ENCODE measurements at regions not wholly inside any gene's neighbourhood (a gene's known extent, or its start where the extent isn't known, plus 50 kb on each side); places are given as distances from the start of the nearest gene placed in this dataset.

DNA sequence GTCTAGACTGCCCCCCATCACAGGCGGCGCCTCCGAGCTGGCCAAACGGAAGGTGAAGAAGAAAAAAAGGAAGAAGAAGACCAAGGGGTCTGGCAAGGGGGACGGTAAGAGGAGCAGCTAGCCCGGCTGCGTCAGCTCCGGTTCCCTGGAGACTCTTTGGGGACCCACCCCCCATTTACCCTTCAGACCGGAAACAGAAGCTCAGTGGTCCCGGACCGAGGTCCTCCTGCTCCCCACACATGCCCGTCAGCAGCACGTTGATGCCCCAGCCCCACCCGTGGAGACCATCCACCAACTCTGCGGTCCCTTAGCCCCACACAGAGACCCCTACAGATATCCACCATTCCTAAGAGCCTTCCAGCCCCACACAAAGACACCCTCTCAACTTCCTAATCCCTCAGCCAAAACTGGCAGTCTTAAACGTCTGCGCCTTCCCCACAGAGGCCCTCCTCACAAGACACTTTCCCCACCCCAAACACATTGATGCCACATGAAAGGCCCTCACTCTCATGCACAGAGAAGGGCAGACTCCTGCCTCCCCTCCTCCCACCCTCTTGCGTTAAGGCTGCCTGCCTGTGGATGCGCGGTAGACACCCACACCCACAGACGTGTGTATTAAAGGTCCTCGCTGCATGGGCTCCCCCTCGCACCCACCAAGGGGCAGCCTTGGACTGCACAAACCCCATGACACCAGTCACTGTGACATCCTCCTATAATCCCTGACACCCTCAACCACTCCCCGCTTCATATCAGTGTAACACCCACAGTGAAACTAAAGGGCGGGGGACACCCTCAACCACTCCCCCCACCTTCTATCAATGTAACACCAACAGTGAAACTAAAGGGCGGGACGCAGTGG, 58.2 kb upstream of the RPH3AL start:
- Mint-ChIP-seq H3K27ac (peak overlapping the region; percentile 89), H3K27me3 (no peaks in the 10 kb centered on the region), H3K36me3 (peaks cover 32% of the 10 kb centered on the region), H3K9me3 (no peaks in the 10 kb centered on the region), H3K4me3 (peak overlapping the region; percentile 90), H3K4me1 (peaks cover 49% of the 10 kb centered on the region)
- POLR2A ChIA-PET: interaction anchor here (1.0 to 1.9 kb wide), 3 partner anchors 79 to 586 kb away, joined by 3 to 8 read pairs (median 4); partner anchors contain the start of gene TIMM22
- peak; percentile 58 for ATAC-seq (ENCODE audit: low read depth)
- DNase-seq: peak; percentile 70

DNA sequence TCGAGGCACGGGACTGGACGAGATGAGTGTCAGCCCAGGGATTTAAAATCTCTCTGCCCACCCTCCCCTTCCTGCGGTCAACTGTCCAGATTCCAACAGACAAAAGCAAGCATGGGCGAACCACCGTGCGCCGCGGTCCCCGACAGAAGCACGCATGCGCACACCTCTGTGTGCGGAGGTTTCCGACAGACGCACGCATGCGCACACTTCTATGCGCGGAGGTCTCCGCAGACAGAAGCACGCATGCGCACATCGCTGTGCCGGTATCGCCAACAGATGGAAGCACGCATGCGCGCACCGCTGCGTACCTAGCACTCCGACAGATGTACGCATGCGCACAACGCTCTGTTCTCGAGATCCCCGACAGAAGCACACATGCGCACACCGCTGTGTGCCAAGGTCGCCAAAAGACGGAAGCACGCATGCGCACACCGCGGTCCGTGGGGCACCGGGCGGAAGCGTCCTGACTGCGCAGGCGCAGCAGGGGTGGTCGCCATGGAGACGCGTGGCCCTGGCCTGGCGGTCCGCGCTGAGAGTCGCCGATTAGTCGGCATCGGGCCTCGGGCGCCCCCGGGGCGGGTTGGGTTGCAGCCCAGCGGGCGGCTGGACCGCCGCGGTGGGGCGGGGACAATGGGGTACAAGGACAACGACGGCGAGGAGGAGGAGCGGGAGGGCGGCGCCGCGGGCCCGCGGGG, 57.4 kb upstream of the RPH3AL start:
- peak overlapping the region; percentile 90 for H3K4me3 Mint-ChIP-seq
- ATAC-seq (ENCODE audit: low read depth) (peak; percentile 79), DNase-seq (peak; percentile 100)
- POLR2A ChIA-PET: interaction anchor here (1.0 kb wide), 2 partner anchors 245 to 587 kb away, joined by 3 to 4 read pairs; partner anchors contain the start of gene TIMM22
- H3K27ac Mint-ChIP-seq: peak overlapping the region; percentile 89
- H3K27me3 Mint-ChIP-seq: no peaks in the 10 kb centered on the region
- H3K36me3 Mint-ChIP-seq: peaks cover 27% of the 10 kb centered on the region
- no peaks in the 10 kb centered on the region for H3K9me3 Mint-ChIP-seq
- H3K4me1 Mint-ChIP-seq: peaks cover 44% of the 10 kb centered on the region

DNA sequence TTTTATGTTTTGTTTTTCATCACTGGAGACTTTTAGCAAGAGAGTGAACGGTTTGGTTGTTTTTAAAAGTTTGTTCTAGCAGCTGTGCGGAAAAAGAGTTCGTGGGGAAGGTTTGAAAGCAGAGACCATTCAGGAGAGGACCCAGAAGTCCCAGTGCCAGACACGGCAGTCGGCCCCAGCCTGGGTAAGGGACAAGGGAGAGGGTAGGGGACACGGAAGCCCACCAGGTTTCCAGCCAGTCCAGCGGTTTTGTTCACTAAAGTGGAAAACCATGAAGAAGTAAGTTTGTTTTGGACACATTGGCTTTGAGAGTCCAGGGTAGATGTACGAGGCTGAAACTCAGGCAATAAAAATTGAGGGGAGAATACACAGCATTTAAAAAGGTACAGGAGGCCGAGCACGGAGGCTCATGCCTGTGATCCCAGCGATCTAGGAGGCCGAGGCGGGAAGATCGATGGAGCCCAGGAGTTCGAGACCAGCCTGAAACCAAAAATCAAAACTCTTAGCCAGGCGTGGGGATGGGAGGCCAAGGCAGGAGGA, 56.8 kb upstream of the RPH3AL start:
- Mint-ChIP-seq H3K9me3 (no peaks in the 10 kb centered on the region), H3K27ac (peak overlapping the region; percentile 89), H3K36me3 (peaks cover 24% of the 10 kb centered on the region), H3K4me1 (peaks cover 40% of the 10 kb centered on the region), H3K27me3 (no peaks in the 10 kb centered on the region), H3K4me3 (peak overlapping the region; percentile 90)
- no peak for ATAC-seq (ENCODE audit: low read depth)
- POLR2A ChIA-PET: no interaction called here
- DNase-seq: no peak

DNA sequence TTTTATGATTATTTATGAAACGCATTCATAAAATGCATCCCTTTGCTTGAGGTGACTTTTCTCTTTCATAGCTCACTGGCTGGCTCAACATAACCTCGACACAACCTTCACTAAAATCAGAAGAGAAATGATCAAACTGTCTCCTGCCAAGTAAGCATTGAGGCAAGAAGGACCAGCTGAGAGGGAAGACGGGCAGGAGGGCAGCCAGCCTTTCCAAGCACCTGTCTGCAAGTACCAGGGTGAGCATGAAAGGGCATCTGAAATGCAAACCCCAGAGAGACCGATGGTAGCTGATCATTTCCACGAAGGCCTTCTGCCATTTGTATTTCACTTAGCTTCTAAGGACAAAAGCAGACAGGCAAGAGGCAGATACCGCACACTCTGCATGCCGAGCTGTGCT, 52.1 kb upstream of the RPH3AL start:
- POLR2A ChIA-PET: no interaction called here
- H3K27ac Mint-ChIP-seq: no peak overlapping the region
- no peak for ATAC-seq (ENCODE audit: low read depth)
- no peaks in the 10 kb centered on the region for H3K27me3 Mint-ChIP-seq
- H3K4me3 Mint-ChIP-seq: no peak overlapping the region
- H3K36me3 Mint-ChIP-seq: peaks cover 11% of the 10 kb centered on the region
- DNase-seq: no peak
- peaks cover 9% of the 10 kb centered on the region for H3K4me1 Mint-ChIP-seq
- no peaks in the 10 kb centered on the region for H3K9me3 Mint-ChIP-seq
